ENCODE measurements at regions not wholly inside any gene's neighbourhood (a gene's known extent, or its start where the extent isn't known, plus 50 kb on each side); places are given as distances from the start of the nearest gene placed in this dataset.

DNA sequence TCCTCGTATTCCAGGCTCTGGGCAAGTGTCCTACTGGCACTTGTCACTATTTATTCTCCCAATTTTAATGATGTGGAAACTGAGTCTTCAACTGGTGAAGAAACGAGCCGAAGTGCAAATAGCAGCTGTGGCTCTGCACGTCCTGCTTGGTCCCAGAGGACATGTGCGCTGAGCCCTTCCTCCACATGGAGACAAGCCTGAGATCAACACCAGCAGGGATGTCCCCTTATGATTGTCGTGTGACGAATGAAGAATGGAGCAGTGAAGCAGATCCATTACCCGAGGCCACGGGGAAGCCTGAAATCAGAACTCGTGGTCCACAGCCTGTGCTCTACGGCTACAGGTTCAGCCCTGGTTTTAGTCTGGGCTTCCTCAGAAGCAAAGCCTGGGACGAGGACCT lies 61.0 kb downstream of the FOXL1 start:
- TF ChIP-seq POLR2A (IDR thresholded peaks at IDR 0.05; ENCODE audit: low read depth, low read length): no peak
- no peak for TF ChIP-seq POLR2AphosphoS5 (IDR thresholded peaks at IDR 0.05; ENCODE audit: low read depth, low read length)

Data from GM12892 (cell line).